Stimulated activated CD4-positive, alpha-beta T cell treated with anti-CD3 and anti-CD28 coated beads, Interleukin-2, amount 100 ng/mL, for 4 hours (primary cell): ENCODE measurements at regions not wholly inside any gene's neighbourhood (a gene's known extent, or its start where the extent isn't known, plus 50 kb on each side); places are given as distances from the start of the nearest gene placed in this dataset.
"Not testable (repeated sequence)": the region's sequence is repeated elsewhere in the genome, so short reads cannot be mapped to it uniquely, and the experiment has no call there.

Experiments
- DNase-seq: peaks from one replicate; pipeline ENCODE4 v3.0.0-alpha.2; 2020; ENCODE audit warnings: low read depth

DNA sequence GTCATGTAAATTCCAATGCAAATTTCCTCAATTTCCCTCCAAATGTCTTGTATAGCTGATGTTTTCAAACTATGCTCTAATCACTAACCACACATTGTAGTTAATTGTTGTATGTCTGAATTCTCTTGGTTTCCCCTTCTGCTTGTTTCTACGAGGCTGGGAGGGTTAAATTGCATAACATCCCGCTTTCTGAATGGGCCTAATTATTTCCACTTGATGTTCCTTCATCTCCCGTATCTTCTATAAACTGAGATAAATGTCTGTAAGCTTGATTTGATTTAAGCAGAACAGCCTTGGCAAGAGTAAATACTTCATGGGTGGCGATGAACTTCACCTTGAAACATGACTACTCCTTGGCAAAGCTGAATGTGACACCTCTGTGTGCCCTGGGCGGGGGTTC, 72.2 kb downstream of the SERINC2 start:
- no peak for DNase-seq

DNA sequence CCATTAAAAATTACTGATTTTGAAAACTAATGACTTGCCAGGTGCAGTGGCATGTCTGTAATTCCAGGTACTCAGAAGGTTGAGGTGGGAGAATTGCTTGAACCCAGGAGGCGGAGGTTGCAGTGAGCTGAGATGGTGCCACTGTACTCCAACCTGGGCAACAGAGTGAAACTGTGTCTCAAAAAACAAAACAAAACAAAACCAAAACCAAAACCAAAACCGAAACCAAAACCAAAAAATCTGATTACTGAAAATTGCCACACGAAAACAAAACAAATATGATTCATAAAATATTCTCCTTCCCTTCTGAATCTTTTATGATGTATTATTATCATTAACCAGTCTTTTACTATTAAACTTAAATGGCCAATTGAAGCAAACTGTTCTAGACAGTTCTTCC, 74.1 kb downstream of the SERINC2 start:
- no peak for DNase-seq

DNA sequence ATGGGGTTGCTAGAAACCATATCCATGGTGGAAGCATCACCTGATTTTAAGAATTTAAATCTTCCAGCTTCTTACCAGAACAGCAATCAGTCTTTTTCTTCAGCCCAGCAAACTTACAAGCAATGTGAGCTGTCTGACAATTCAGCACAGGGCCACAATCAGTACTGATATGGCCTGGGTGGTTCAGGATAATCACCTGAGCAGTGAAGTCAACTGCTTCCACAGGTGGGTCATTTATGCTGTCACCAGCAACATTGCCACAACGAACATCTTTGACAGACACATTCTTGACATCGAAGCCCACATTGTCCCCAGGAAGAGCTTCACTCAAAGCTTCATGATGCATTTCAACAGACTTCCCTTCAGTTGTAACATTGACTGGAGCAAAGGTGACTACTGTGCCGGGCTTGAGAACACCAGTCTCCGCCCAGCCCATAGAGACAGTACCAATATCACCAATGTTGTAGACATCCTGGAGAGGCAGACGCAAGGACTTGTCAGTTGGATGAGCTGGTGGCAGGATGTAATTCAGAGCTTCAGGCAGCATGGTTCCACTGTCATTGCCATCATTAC, 74.8 kb downstream of the SERINC2 start:
- DNase-seq: no peak

DNA sequence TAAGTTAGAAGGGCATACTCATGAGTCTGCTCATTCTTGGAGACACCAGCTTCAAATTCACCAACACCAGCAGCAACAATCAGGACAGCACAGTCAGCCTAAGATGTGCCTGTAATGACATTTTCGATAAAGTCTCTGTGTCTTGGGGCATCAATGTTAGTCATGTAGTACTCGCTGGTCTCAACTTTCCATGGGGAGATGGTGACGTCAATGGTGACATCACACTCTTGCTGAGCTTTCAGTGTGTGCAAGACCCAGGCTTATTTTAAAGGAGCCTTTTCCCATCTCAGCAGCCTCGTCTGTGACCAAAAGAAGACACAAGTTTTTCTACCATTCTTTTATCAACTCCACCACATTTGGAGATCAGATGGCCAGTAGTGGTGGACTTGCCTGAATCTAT, 75.5 kb downstream of the SERINC2 start:
- DNase-seq: no peak

DNA sequence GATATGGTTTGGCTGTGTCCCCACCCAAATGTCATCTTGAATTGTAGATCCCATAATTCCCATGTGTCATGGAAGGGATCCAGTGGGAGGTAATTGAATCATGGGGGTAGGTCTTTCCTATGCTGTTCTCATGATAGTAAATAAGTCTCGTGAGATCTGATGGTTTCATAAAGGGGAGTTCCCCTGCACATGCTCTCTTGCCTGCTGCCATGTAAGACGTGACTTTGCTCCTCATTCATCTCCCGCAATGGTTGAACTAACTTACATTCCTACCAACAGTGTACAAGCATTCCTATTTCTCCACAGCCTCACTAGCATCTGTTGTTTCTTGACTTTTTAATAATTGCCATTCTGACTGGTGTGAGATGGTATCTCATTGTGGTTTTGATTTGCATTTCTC, 76.6 kb downstream of the SERINC2 start:
- not testable (repeated sequence) for DNase-seq

DNA sequence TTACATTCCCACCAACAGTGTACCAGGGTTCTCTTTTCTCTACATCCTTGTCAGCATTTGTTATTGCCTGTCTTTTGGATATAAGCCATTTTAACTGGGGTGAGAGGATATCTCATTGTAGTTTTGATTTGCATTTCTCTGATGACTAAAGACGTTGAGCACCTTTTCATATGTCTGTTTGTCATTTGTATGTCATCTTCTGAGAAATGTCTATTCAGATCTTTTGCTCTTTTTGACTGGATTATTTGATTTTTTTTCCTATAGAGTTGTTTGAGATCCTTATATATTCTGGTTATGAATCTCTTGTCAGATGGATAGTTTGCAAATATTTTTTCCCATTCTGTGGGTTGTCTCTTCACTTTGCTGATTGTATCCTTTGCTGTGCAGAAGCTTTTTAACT, 77.6 kb downstream of the SERINC2 start:
- DNase-seq: not testable (repeated sequence)

DNA sequence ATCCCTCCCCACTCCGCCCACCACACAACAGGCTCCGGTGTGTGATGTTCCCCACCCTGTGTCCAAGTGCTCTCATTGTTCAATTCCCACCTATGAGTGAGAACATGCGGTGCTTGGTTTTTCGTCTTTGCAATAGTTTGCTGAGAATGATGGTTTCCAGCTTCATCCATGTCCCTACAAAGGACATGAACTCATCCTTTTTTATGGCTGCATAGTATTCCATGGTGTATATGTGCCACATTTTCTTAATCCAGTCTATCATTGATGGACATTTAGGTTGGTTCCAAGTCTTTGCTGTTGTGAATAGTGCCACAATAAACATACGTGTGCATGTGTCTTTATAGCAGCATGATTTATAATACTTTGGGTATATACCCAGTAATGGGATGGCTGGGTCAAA, 81.0 kb upstream of the TINAGL1 start:
- DNase-seq: not testable (repeated sequence)

DNA sequence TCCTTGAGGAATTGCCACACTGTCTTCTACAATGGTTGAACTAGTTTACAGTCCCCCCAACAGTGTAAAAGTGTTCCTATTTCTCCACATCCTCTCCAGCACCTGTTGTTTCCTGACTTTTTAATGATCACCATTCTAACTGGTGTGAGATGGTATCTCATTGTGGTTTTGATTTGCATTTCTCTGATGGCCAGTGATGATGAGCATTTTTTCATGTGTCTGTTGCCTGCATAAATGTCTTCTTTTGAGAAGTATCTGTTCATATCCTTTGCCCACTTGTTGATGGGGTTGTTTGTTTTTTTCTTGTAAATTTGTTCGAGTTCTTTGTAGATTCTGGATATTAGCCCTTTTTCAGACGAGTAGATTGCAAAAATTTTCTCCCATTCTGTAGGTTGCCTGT, 80.5 kb upstream of the TINAGL1 start:
- not testable (repeated sequence) for DNase-seq

DNA sequence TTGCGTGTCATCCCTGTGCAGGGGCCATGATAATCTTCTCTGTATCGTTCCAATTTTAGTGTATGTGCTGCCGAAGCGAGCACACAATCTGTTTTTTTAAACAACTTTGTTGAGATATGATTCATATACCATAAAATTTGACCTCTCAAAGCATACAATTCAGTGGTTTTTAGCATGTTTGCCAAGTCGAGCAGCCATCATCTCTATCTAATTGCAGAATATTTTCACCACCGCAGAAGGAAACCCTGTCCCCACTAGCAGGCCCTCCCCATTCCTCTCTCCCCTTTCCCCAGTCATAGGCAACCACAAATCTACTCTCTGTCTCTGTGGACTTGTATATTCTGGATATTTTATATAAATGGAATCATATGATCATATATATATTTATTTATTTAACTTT, 78.7 kb upstream of the TINAGL1 start:
- no peak for DNase-seq

DNA sequence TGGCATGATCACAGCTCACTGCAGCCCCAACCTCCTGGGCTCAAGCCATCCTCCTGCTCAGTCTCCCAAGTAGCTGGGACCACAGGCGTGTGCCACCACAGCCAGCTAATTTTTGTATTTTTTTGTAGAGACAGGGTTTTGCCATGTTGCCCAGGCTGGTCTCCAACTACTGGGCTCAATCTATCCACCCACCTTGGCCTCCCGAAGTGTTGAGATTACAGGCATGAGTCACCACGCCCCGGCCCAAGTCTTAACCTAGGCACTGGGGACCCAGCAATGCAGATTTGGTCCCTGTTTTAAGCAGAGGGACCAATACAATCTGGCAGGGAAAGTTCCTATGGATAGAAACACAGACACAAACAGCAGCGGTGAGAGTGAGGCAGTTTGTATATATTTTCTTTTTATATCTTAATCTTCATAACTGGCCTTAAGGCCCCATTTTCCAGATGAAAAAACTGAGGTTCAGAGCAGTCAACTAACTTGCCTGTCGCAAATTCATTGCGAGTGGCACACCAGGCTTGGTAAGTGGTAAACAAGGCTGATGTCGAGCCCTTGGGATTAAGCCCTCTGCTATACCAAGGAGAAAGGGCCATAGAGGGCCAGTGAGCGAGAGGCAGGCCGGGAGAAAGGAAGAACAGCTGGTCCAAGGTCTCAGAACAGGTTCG, 77.8 kb upstream of the TINAGL1 start:
- no peak for DNase-seq

DNA sequence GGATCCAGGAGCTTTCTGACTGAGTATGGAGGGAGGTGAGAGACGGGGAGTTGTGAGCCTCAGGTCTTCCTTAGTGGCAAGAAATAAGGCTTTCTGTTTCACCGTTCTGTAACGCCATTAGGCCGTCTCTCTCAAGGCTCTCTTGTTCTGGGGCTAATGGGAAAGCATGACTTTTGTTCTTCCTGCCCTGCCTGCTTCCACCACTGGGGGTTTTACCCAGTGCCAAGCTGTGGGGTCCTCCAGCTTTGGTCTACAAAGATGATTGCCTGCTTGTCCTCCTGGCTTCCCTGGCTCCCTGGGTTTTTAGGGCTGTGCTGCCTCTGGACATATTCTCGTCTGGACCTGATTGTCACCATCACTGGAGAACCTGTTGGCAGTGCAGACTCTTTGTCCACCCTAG, 74.8 kb upstream of the TINAGL1 start:
- no peak for DNase-seq

DNA sequence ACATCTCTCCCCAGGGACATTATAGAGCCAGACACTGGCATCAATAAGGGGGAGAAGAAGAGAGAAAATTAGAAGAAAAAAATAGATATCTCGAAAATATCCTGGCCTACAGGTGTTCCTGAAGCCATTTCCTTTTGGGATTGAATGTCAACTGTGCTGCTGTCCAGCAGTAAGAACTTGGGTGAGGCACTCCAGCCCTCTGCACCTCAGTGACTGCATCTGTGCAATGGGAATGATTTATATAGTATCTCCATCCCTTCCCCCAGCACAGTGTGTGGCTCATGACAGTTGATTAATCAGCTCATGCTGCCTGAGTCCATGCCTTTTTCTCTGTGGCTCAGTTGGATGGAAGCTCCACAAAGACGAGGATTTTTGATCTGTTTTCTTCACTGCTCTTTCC, 74.1 kb upstream of the TINAGL1 start:
- DNase-seq: no peak

DNA sequence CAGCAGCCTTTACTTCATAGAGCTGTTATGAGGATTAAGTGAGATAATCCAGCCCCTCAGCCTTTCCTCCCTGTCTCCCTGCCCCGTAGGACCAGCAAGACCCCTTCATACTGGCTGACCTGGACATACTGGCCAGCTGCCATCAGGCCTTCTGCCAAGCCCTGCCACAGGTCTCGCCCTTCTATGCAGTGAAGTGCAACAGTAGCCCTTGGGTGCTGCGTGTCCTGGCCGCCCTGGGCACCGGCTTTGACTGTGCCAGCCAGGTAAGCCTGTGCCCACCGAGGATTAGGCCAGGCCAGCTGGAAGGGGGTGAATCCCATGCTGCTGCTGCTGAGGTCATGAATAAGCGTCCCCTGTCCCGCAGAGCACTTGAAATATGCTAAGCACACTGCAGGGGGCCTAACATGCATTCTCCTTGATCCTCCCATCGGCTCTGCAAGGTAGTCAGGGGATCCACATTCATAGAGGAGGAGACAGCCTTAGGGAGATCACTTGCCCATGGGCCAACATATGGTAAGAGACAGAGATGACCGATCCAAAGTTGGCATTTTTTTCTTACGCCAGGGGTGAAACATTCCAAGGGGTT, 73.3 kb upstream of the TINAGL1 start:
- DNase-seq: no peak

DNA sequence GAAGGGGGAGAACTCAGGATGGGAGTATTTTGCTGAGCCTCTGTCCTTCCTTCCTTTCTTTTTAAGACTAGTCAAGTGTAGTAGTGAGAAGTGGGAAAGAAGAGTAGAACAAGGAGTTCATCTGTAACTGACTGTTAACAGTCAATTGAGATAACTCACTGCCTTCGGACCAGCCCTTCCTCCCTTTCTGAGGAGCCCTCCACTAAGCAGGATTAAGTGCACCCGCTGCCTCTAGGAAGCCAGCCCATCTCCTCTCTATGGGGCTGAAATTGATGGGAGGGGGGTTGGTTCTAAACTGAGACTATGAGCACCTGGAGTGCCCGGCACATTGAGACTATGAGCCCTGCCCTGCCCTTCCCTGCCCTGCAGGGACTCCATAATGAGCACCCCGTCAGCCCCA, 72.7 kb upstream of the TINAGL1 start:
- DNase-seq: no peak

DNA sequence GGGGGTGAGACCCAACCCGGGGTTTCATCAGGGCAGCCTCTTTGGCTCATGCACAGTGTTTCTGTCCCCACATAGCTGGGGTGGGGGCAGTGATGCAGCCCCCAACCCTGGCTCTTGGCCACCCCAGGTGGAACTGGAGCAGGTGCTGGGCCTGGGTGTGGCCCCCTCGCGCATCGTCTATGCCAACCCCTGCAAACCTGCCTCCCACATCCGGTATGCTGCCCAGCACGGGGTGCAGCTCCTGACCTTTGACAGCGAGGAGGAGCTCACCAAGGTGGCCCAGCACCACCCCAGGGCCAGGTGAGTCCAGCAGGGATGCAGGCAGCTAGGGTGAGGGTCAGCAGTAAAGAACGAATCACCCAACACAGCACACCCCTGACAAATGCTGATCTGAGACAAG, 72.3 kb upstream of the TINAGL1 start:
- no peak for DNase-seq

DNA sequence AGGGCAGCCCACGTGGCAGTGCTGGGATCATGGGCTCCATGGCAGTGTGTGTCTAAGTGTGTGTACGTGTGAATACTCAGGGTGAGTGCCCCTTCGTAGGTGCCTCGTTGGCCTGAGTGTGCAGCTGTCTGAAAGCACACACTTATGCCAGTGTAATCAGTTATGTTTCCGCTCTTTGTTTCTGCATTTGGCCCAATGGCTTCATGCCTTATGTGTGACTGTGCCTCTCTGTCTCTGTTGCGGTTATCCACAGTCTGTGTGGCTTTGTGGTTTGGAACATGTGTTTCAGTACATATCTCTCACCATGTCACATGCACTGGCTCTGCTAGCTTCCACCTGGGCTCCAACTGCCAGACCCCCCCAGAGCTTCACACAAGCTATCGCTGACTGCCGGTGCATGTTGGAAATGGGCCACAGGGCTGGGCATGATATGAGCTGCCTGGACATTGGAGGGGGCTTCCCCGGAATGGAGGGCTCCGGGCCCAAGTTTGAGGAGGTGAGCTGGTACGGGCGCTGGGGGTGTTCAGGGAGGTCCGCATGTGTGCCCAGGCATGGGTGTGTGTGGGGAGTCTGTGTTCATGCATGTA, 70.3 kb upstream of the TINAGL1 start:
- DNase-seq: peak; percentile 4

DNA sequence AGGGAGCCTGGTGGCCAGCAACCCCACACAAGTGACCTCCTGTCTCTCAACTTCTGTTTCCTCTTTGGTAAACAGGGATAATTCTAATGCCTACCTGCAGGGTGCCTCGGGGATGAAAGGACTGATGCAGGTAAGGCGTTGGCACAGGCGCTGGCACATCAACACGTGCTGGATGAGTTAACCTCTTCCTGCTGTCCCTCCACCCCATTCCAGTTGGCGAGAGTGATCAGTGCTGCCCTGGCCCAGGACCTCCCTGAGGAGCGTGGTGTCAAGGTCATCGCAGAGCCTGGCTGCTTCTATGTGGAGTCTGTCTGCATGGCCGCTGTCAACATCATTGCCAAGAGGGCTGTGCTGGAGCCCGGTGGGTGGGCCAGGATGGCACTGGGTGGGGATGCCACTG, 69.1 kb upstream of the TINAGL1 start:
- DNase-seq: no peak

DNA sequence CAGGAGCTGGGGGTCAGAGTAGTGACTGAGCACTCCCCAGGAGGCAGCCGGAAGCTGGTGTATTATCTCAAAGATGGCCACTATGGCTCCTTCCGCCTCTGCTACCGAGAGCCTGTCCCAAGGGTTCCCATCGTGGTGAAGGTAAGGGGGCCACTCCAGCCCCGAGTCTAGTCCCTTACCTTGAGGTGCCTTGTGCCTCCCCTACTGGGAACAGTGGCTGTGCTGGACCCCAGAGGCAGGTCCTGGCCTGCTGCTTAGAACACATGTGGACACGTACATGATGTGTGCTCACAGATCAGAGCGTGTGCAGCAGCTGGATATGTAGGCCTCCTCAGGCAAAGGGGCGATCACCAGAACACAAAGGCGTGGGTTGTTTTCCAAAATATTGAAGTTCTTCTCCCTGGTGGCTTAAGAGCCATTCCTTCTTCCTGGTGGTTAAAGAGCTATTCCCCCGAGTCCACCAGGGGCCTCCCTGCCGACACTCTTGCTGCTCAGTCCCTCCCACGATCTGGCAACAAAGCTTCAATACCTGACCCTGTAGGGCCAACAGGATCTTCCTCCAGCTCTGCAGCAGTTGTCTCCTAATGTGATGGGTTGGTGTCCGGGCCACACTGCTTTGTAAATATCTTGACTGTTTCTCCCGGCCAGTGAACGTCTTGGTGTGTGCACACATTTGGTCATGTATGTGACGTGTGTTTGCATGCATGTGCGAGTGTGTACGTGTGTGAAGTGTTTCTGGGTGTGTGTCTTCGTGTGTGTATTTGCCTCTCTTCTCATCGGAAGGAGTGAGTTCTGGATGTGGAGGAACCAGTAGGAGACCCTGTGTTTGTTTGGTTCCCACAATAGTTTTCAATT, 68.4 kb upstream of the TINAGL1 start:
- no peak for DNase-seq

DNA sequence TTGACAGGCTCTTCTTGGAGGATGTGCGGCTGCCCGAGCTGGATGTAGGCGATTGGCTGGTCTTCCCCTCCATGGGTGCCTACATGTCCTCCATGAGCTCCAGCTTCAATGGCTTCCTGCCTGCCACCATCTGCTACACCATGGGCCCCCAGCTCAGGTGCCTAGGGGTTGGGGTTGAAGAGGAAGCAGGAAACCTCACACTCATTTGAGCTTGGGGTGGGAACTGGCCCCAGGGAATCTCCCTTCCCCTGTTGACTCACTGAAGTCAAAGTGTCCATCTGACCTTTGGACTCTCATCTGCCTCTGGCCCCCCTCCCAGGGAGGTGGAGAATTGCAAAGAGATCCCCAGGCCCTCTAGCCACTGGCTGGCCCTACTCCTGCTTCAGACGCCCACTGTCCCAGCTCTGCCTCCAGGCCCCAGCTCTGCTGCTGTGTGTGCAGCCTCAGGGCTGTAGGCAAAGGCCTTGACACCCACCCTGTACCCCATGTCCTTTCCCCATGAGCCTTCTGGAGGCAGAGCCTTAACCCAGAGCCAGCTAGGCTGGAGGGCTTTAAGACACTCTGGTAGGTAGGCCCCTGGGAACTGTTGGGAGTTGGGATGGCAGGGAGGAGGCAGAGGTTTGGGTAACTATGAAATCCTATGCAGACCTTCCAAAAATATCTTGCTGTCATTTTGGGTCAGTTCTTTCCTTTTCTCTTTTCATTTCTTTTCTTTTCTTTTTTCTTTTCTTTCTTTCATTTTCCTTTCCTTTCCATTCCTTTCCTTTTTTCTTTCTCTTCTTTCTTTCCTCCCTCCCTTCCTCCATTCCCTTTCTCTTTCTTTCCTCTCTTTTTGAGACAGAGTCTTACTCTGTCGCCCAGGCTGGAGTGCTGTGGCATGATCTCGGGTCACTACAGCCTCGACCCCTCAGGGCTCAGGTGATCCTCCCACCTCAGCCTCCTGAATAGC, 66.9 kb upstream of the TINAGL1 start:
- DNase-seq: no peak

DNA sequence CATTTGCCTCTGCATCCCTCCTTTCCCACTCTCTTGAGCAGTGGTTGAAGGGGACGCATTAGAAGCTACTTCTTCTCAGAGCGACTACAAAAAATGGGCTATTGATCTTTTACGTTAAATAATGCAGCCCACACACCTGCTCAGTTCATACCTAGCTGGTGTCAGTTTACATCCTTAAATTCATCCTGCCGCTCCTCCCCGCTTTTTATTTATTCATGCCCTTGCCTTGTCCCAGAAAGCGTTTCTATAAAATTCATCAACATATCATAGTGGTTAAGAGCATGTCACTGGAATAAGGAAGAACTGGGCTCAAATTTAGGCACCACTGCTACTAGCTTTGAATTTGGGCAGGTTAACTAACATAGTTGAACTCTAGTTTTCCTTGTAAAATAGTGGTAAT, 66.0 kb upstream of the TINAGL1 start:
- DNase-seq: no peak
